T-cell (primary cell): ENCODE measurements at regions not wholly inside any gene's neighbourhood (a gene's known extent, or its start where the extent isn't known, plus 50 kb on each side); places are given as distances from the start of the nearest gene placed in this dataset.

ENCODE experiments used
- ATAC-seq, 4 experiments: fragments of 200-7000 bp in 3 of 4; fragments of 150-1000 bp in 1 of 4; cut with Tn5 transposase; replicated peaks in 1 of 4; 1 replicate in 3 of 4; 2 replicates in 1 of 4; pipeline ENCODE4 v1.10.0; 2021; ENCODE audit warnings: moderate library complexity in 3 of 4, mild to moderate bottlenecking in 2 of 4, moderate number of reproducible peaks in 1 of 4
- CTCF ChIA-PET, 2 donors: fragments of 300-600 bp; sonication (Branson Sonifier 250); formaldehyde crosslinking; loops; one replicate each; lab custom pipeline; 2022; ENCODE audit warnings: antibody characterized with exemption in 2 of 2; lab: Charles Lee
- POLR2A ChIA-PET, 2 donors: fragments of 300-600 bp; sonication (Branson Sonifier 250); formaldehyde crosslinking; loops; one replicate each; lab custom pipeline; 2022; ENCODE audit warnings: antibody characterized with exemption in 2 of 2; lab: Charles Lee
- DNase-seq, 35 experiments: peaks; one replicate each; pipeline versions ENCODE4 v3.0.0 to v3.0.0-alpha.2; 2013 to 2023
- H3K27ac ChIP-seq: one replicate; pipeline ENCODE4 v1.5.1; 2013; ENCODE audit warnings: low read length
- H3K27me3 ChIP-seq, 2 experiments: replicated peaks in 1 of 2; 1 replicate in 1 of 2; 2 replicates in 1 of 2; pipeline versions ENCODE4 v1.6.1 to v1.7.0; 2013; ENCODE audit warnings: low read length in 1 of 2, mixed read lengths in 1 of 2; ENCODE audit not compliant: control insufficient read depth in 2 of 2, insufficient read depth in 2 of 2; ENCODE audit errors: extremely low read depth in 1 of 2
- H3K36me3 ChIP-seq, 2 donors: 1 replicate in 1 of 2; 2 replicates in 1 of 2; pipeline versions ENCODE4 v1.6.1 to v1.7.0; 2013; ENCODE audit warnings: low read length in 1 of 2; ENCODE audit not compliant: control insufficient read depth in 2 of 2, insufficient read depth in 1 of 2; ENCODE audit errors: extremely low read depth in 1 of 2
- H3K4me1 ChIP-seq, 2 experiments: 1 replicate in 1 of 2; 2 replicates in 1 of 2; pipeline versions ENCODE4 v1.6.1 to v1.7.0; 2013; ENCODE audit warnings: low read length in 2 of 2, mixed read lengths in 1 of 2; ENCODE audit not compliant: insufficient read depth in 2 of 2, control insufficient read depth in 1 of 2; ENCODE audit errors: extremely low read depth in 1 of 2
- H3K4me3 ChIP-seq, 2 donors: 1 replicate in 1 of 2; 2 replicates in 1 of 2; pipeline versions ENCODE4 v1.5.1 to v1.7.0; 2013; ENCODE audit warnings: mild to moderate bottlenecking in 2 of 2, low read length in 1 of 2, moderate library complexity in 1 of 2; ENCODE audit not compliant: control insufficient read depth in 1 of 2; ENCODE audit errors: extremely low read depth in 1 of 2
- H3K9me3 ChIP-seq: 2 replicates; pipeline ENCODE4 v1.7.0; 2013
- H3K27ac Mint-ChIP-seq, 2 donors: one replicate each; pipeline ENCODE4 v1.8.0; 2020 to 2021; ENCODE audit warnings: mild to moderate bottlenecking in 2 of 2, mixed read lengths in 2 of 2
- H3K27me3 Mint-ChIP-seq, 2 donors: one replicate each; pipeline ENCODE4 v1.8.0; 2021 to 2022; ENCODE audit warnings: mixed read lengths in 2 of 2
- H3K36me3 Mint-ChIP-seq: one replicate; pipeline ENCODE4 v1.8.0; 2021; ENCODE audit warnings: mixed read lengths
- H3K4me1 Mint-ChIP-seq, 3 donors: one replicate each; pipeline ENCODE4 v1.8.0; 2020 to 2022; ENCODE audit warnings: mixed read lengths in 3 of 3, mild to moderate bottlenecking in 1 of 3
- H3K4me3 Mint-ChIP-seq, 3 donors: one replicate each; pipeline ENCODE4 v1.8.0; 2020 to 2022; ENCODE audit warnings: mild to moderate bottlenecking in 3 of 3, mixed read lengths in 3 of 3, moderate library complexity in 3 of 3
- H3K9me3 Mint-ChIP-seq, 3 donors: one replicate each; pipeline ENCODE4 v1.8.0; 2020 to 2022; ENCODE audit warnings: mixed read lengths in 3 of 3
- WGBS: methylation state at CpG from one replicate; pipeline ENCODE4 v1.1.5; 2013; ENCODE audit warnings: missing lambda C conversion rate; ENCODE audit not compliant: insufficient coverage; 5-methylcytosine and 5-hydroxymethylcytosine counted together

DNA sequence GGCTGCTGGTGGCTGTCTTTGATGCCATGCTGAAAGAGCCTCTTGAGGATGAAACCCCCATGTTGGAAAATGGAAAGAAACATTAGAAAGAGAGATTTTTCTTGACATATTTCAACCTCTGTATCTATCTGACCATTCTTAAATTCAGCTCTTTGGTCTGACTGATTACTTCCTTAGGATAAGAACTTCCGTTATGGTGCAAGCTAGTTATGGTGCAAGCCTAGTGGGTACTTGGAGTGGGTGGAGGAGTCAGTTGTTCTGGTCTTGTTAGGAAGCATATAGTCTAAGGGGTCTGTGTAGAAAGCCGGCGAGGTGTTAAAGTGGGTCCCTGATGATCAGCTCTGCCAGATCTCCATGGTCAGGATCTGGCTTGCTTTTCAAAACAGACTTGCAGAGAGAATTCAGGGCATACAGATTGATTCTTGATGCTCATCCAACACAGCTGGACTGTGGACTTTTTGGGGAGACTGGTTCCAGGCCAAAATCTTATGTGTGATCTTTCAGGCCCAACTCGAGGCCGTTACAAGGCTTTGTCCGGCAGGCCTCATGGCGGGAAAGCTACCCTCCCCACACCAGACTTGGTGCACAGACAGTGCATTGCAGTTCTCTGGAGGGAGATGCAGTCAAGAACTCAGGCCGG, 82.8 kb upstream of the BOD1L1 start:
- ChIA-PET POLR2A (no interaction called here), CTCF (interaction anchor here in 1 of 2 donors (0.6 kb wide), 1 partner anchor 1063 kb away, joined by 8 read pairs; no protein-coding TSS in a partner anchor)
- peaks cover 0 to 4% (median 0%) of the 10 kb centered on the region in 3 donors for H3K9me3 Mint-ChIP-seq
- H3K36me3 ChIP-seq = no peaks in the 10 kb centered on the region
- no peak for DNase-seq
- H3K27me3 Mint-ChIP-seq = peaks cover 13 to 18% of the 10 kb centered on the region in 2 donors
- H3K27ac ChIP-seq = no peak overlapping the region
- ATAC-seq = no peak
- no peaks in the 10 kb centered on the region for H3K9me3 ChIP-seq
- peaks cover 0 to 5% of the 10 kb centered on the region in 2 experiments for H3K27me3 ChIP-seq
- no peak overlapping the region for H3K27ac Mint-ChIP-seq
- WGBS = 83% methylated on average over 2 of the region's 8 CpGs
- no peak overlapping the region for H3K4me3 ChIP-seq
- no peaks in the 10 kb centered on the region for H3K4me1 Mint-ChIP-seq
- H3K4me3 Mint-ChIP-seq = no peak overlapping the region
- H3K4me1 ChIP-seq = no peaks in the 10 kb centered on the region
- no peaks in the 10 kb centered on the region for H3K36me3 Mint-ChIP-seq

DNA sequence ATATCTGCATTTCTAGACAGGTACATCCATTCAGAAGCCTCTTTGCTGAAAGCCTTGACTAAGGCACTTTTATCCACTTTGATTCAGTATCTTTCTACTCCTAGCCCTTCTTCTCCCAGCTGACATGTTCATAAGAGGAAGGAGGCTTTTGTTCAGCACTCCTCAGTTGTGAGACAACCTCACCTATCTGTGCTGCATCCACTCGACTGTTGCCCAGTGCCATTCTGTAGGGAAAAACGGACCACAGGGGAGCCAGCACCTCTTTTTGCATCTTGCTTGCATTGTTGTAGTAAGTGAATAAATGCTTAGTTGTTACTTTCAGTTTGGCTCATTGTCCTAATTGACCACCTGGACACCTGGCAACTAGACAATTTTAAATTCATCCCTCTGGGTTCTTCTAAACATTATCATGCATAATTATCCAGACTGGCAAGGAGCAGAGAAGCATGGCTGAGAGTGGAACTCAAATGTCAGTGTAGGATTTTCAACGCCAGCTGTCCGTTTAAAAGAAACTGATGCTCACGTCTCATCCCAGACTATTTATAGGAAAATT, 83.8 kb upstream of the BOD1L1 start:
- Histone ChIP-seq H3K4me1 (no peaks in the 10 kb centered on the region), H3K27ac (no peak overlapping the region), H3K9me3 (no peaks in the 10 kb centered on the region), H3K4me3 (no peak overlapping the region), H3K27me3 (no peaks in the 10 kb centered on the region), H3K36me3 (no peaks in the 10 kb centered on the region)
- Mint-ChIP-seq H3K36me3 (no peaks in the 10 kb centered on the region), H3K4me3 (no peak overlapping the region), H3K27me3 (peaks cover 9 to 18% of the 10 kb centered on the region in 2 donors), H3K27ac (no peak overlapping the region), H3K4me1 (no peaks in the 10 kb centered on the region), H3K9me3 (peaks cover 0 to 4% (median 0%) of the 10 kb centered on the region in 3 donors)
- no peak for DNase-seq
- ChIA-PET CTCF (no interaction called here), POLR2A (no interaction called here)
- WGBS = 67% methylated on average over 3 of the region's 5 CpGs
- no peak for ATAC-seq

DNA sequence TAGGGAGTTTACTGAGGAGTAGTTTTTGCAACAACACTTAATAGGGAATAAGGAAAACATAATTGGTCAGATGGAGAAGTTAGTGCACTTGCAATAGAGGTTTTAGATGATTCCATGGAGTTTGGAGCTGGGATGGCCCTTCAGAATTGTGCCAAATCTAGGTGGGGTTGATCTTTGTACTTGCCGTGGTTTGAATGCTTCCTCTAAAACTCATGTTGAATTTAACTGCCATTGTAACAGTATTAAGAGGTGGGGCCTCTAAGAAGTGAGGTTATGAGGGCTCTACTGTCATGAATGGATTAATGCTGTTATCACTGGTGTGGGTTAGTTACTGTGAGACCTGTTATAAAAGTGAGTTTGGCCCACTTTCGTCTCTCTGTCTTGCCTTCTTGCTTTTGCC, 94.4 kb upstream of the BOD1L1 start:
- Histone ChIP-seq H3K27ac (no peak overlapping the region), H3K4me1 (no peaks in the 10 kb centered on the region), H3K4me3 (no peak overlapping the region), H3K36me3 (no peaks in the 10 kb centered on the region), H3K9me3 (no peaks in the 10 kb centered on the region), H3K27me3 (no peaks in the 10 kb centered on the region)
- CTCF ChIA-PET = no interaction called here
- POLR2A ChIA-PET = no interaction called here
- Mint-ChIP-seq H3K27ac (no peak overlapping the region), H3K36me3 (no peaks in the 10 kb centered on the region), H3K27me3 (peaks cover 0 to 8% of the 10 kb centered on the region in 2 donors), H3K4me1 (no peaks in the 10 kb centered on the region), H3K4me3 (no peak overlapping the region), H3K9me3 (no peaks in the 10 kb centered on the region)
- no peak for DNase-seq
- no peak for ATAC-seq
- WGBS = no CpG with 5 or more reads among the region's 2 CpGs

DNA sequence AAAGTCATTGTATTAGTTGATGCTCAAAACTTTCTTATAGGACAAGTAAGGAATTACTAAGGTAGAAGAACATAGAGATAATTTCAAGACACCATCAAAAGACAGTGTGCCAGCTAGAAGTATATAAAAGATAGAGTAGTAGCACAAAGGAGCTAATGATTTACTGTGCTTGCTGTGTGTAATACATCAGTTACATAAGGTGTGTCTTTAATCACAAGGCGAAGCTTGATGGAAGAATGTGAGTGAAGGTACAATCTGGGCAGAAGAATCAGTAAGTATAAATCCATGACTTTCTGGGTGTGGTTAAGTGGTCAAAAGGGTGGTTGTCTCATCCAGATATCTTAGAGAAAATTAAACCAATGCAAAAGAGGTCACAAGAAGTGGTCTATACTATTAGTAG, 95.1 kb upstream of the BOD1L1 start:
- Mint-ChIP-seq H3K27ac (no peak overlapping the region), H3K9me3 (no peaks in the 10 kb centered on the region), H3K4me1 (no peaks in the 10 kb centered on the region), H3K36me3 (no peaks in the 10 kb centered on the region), H3K27me3 (peaks cover 0 to 8% of the 10 kb centered on the region in 2 donors), H3K4me3 (no peak overlapping the region)
- CTCF ChIA-PET = no interaction called here
- DNase-seq (no peak), ATAC-seq (no peak)
- H3K9me3 ChIP-seq = no peaks in the 10 kb centered on the region
- WGBS = 89% methylated on average over 1 of the region's 1 CpG
- H3K27me3 ChIP-seq = no peaks in the 10 kb centered on the region
- POLR2A ChIA-PET = no interaction called here
- H3K27ac ChIP-seq = no peak overlapping the region
- H3K4me1 ChIP-seq = no peaks in the 10 kb centered on the region
- H3K4me3 ChIP-seq = no peak overlapping the region
- no peaks in the 10 kb centered on the region for H3K36me3 ChIP-seq

DNA sequence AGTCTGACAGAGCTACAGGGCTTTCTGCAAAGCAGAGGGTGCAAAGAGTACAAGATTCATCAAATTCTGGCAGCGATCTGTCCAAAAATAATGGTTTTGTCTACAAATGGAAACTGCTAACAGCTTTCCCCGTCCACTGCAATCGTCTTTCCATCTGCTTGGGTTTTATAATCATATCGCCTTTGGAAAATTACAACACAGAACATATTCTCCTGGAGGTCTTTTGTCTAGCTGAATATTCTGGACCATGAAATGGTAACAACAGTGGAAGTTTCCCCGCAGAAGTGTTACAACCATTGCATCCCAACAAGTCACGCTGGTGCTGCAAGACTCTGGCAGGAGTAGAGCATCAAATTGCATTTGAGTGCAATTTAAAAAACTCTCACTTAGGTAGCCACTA, 101.2 kb upstream of the BOD1L1 start:
- no peak overlapping the region for H3K4me3 Mint-ChIP-seq
- no peaks in the 10 kb centered on the region for H3K4me1 Mint-ChIP-seq
- peaks cover 0 to 2% of the 10 kb centered on the region in 2 experiments for H3K27me3 ChIP-seq
- peaks cover 0 to 4% (median 0%) of the 10 kb centered on the region in 3 donors for H3K9me3 Mint-ChIP-seq
- no peak overlapping the region for H3K27ac ChIP-seq
- no peaks in the 10 kb centered on the region for H3K36me3 Mint-ChIP-seq
- no peaks in the 10 kb centered on the region for H3K4me1 ChIP-seq
- H3K9me3 ChIP-seq = no peaks in the 10 kb centered on the region
- 100% methylated on average over 3 of the region's 6 CpGs for WGBS
- peaks cover 0 to 8% of the 10 kb centered on the region in 2 donors for H3K27me3 Mint-ChIP-seq
- no peak overlapping the region for H3K4me3 ChIP-seq
- no peak for ATAC-seq
- POLR2A ChIA-PET = no interaction called here
- H3K36me3 ChIP-seq = no peaks in the 10 kb centered on the region
- CTCF ChIA-PET = no interaction called here
- no peak for DNase-seq
- no peak overlapping the region for H3K27ac Mint-ChIP-seq

DNA sequence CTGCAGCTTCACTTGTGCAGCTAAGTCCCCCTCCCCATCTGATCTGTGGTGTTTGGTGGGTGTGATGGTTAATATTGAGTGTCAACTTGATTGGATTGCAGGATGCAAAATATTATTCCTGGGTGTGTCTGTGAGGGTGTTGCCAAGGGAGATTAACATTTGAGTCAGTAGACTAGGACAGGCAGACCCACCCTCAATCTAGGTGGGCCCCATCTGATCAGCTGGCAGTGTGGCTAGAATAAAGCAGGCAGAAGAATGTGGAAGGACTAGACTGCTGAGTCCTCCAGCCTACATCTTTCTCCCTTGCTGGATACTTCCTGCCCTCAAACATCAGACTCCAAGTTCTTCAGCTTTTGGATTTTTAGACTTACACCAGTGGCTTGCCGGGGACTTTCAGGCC, 103.5 kb upstream of the BOD1L1 start:
- no peak overlapping the region for H3K4me3 Mint-ChIP-seq
- Histone ChIP-seq H3K27me3 (peaks cover 0 to 2% of the 10 kb centered on the region in 2 experiments), H3K9me3 (no peaks in the 10 kb centered on the region), H3K36me3 (no peaks in the 10 kb centered on the region), H3K4me3 (no peak overlapping the region), H3K4me1 (no peaks in the 10 kb centered on the region), H3K27ac (no peak overlapping the region)
- peaks cover 0 to 7% of the 10 kb centered on the region in 2 donors for H3K27me3 Mint-ChIP-seq
- ChIA-PET CTCF (no interaction called here), POLR2A (no interaction called here)
- WGBS = 100% methylated on average over 1 of the region's 1 CpG
- peaks cover 0 to 4% (median 0%) of the 10 kb centered on the region in 3 donors for H3K9me3 Mint-ChIP-seq
- H3K36me3 Mint-ChIP-seq = no peaks in the 10 kb centered on the region
- H3K4me1 Mint-ChIP-seq = no peaks in the 10 kb centered on the region
- H3K27ac Mint-ChIP-seq = no peak overlapping the region
- DNase-seq (no peak), ATAC-seq (no peak)
